Stomach (tissue), 8 donors: ENCODE measurements at regions not wholly inside any gene's neighbourhood (a gene's known extent, or its start where the extent isn't known, plus 50 kb on each side); places are given as distances from the start of the nearest gene placed in this dataset.

Experiments
- DNase-seq, 2 donors: peaks; one replicate each; pipeline versions ENCODE4 v3.0.0 to v3.0.0-alpha.2; 2013 to 2019
- H3K27ac ChIP-seq, 5 donors: fragments of 200-600 bp in 4 of 5; sonication (generic) in 4 of 5; one replicate each; pipeline ENCODE4 v1.5.1; 2013 to 2019; ENCODE audit warnings: mild to moderate bottlenecking in 1 of 5, moderate library complexity in 1 of 5
- H3K27me3 ChIP-seq, 3 donors: fragments of 200-600 bp; sonication (generic); one replicate each; pipeline ENCODE4 v1.5.1; 2017 to 2019; ENCODE audit warnings: mixed run types in 1 of 3
- H3K36me3 ChIP-seq, 4 donors: fragments of 200-600 bp; sonication (generic); 1 replicate in 3 of 4; 2 replicates in 1 of 4; pipeline ENCODE4 v1.5.1; 2016 to 2019
- H3K4me1 ChIP-seq, 4 donors: fragments of 200-600 bp; sonication (generic); one replicate each; pipeline ENCODE4 v1.5.1; 2016 to 2019
- H3K4me3 ChIP-seq, 4 donors: fragments of 200-600 bp; sonication (generic) in 3 of 4; one replicate each; pipeline ENCODE4 v1.5.1; 2016 to 2019; ENCODE audit warnings: mild to moderate bottlenecking in 1 of 4
- H3K9me3 ChIP-seq, 4 donors: fragments of 200-600 bp; sonication (generic); one replicate each; pipeline ENCODE4 v1.5.1; 2016 to 2019
- CTCF ChIP-seq, 7 experiments: fragments of 450-650 bp in 4 of 7; fragments of 200-600 bp in 3 of 7; sonication (generic) in 3 of 7; IDR thresholded peaks; one replicate each; pipeline ENCODE4 v1.5.1; 2016 to 2019; ENCODE audit warnings: antibody characterized with exemption in 7 of 7, control low read depth in 2 of 7, mild to moderate bottlenecking in 1 of 7
- EP300 ChIP-seq: sonication (generic); formaldehyde crosslinking; IDR thresholded peaks from one replicate; pipeline ENCODE4 v1.6.1; 2017; ENCODE audit warnings: antibody characterized with exemption
- POLR2A ChIP-seq, 4 donors: fragments of 450-650 bp; IDR thresholded peaks; one replicate each; pipeline ENCODE4 v1.6.1; 2016; ENCODE audit warnings: antibody characterized with exemption in 4 of 4, control low read depth in 2 of 4, mild to moderate bottlenecking in 1 of 4, moderate library complexity in 1 of 4
- POLR2AphosphoS5 ChIP-seq, 3 donors: sonication (generic); formaldehyde crosslinking; IDR thresholded peaks; one replicate each; pipeline ENCODE4 v1.6.1; 2016; ENCODE audit warnings: antibody characterized with exemption in 3 of 3
- WGBS, 5 donors: extraction: QIAGEN DNeasy Blood & Tissue Kit in 3 of 5; methylation state at CpG; one replicate each; pipeline versions ENCODE4 v1.1.5 to v1.1.7; 2013 to 2018; 5-methylcytosine and 5-hydroxymethylcytosine counted together
- intact Hi-C: fragments of 100-400 bp; cut with DNase I; formaldehyde crosslinking; loops from one replicate; pipeline ENCODE4 v1.15.1; 2023; ENCODE audit warnings: low total_unique reads
- donor health status: healthy with polysubstance abuse.
- donor health status: Bipolar disorder and iron deficiency.
- donor health status: healthy.

GRCh38 chr4:108291137-108291536 is 122.4 kb upstream of the LEF1 start:
- H3K4me1 ChIP-seq, result no peaks in the 10 kb centered on the region
- no peaks in the 10 kb centered on the region for H3K9me3 ChIP-seq
- WGBS, 5 donors, result 70 to 88% (median 83%) methylated on average over 2 of the region's 2 CpGs
- no peak overlapping the region for H3K27ac ChIP-seq
- intact Hi-C loops, result no loop called here
- TF ChIP-seq CTCF (IDR thresholded peaks at IDR 0.05), result no peak
- H3K36me3 ChIP-seq, result no peaks in the 10 kb centered on the region
- no peak for DNase-seq
- no peak overlapping the region for H3K4me3 ChIP-seq
- no peaks in the 10 kb centered on the region for H3K27me3 ChIP-seq

GRCh38 chr4:108287834-108288413 is 119.2 kb upstream of the LEF1 start:
- intact Hi-C loops, result no loop called here
- DNase-seq, result no peak
- Histone ChIP-seq H3K9me3 (no peaks in the 10 kb centered on the region), H3K27ac (no peak overlapping the region), H3K36me3 (no peaks in the 10 kb centered on the region), H3K4me1 (no peaks in the 10 kb centered on the region), H3K27me3 (no peaks in the 10 kb centered on the region), H3K4me3 (no peak overlapping the region)
- TF ChIP-seq EP300, result no peak
- no peak for TF ChIP-seq POLR2A (IDR thresholded peaks at IDR 0.05)
- no peak for TF ChIP-seq POLR2AphosphoS5 (IDR thresholded peaks at IDR 0.05)
- TF ChIP-seq CTCF (IDR thresholded peaks at IDR 0.05), result no peak
- WGBS, 5 donors, result 50 to 70% (median 60%) methylated on average over 1 of the region's 1 CpG

GRCh38 chr4:108280072-108280471 is 111.3 kb upstream of the LEF1 start:
- DNase-seq, result no peak
- Histone ChIP-seq H3K27me3 (no peaks in the 10 kb centered on the region), H3K4me1 (no peaks in the 10 kb centered on the region), H3K27ac (no peak overlapping the region), H3K9me3 (no peaks in the 10 kb centered on the region), H3K36me3 (no peaks in the 10 kb centered on the region), H3K4me3 (no peak overlapping the region)
- TF ChIP-seq POLR2AphosphoS5 (IDR thresholded peaks at IDR 0.05) (no peak), EP300 (no peak), CTCF (IDR thresholded peaks at IDR 0.05) (no peak), POLR2A (IDR thresholded peaks at IDR 0.05) (no peak)
- intact Hi-C loops, result no loop called here

- no peak for DNase-seq
- intact Hi-C loops, result no loop called here
- H3K27me3 ChIP-seq, result no peaks in the 10 kb centered on the region
- no peaks in the 10 kb centered on the region for H3K36me3 ChIP-seq
- no peak overlapping the region for H3K4me3 ChIP-seq
- no peaks in the 10 kb centered on the region for H3K9me3 ChIP-seq
- no peak for TF ChIP-seq CTCF (IDR thresholded peaks at IDR 0.05)
- no peak for TF ChIP-seq EP300
- TF ChIP-seq POLR2A (IDR thresholded peaks at IDR 0.05), result no peak
- TF ChIP-seq POLR2AphosphoS5 (IDR thresholded peaks at IDR 0.05), result no peak
- H3K27ac ChIP-seq, result no peak overlapping the region
- WGBS, 5 donors, result 70 to 85% (median 74%) methylated on average over 3 of the region's 3 CpGs
- H3K4me1 ChIP-seq, result no peaks in the 10 kb centered on the region
Measured at GRCh38 chr4:108276690-108277089, 108.0 kb upstream of the LEF1 start.
